Muscle layer of duodenum (tissue), 2 donors: ENCODE measurements at regions not wholly inside any gene's neighbourhood (a gene's known extent, or its start where the extent isn't known, plus 50 kb on each side); places are given as distances from the start of the nearest gene placed in this dataset.

Experiments used
- H3K27ac ChIP-seq: one replicate; pipeline ENCODE4 v1.7.0; 2013; ENCODE audit warnings: mild to moderate bottlenecking, low read length
- H3K27me3 ChIP-seq: one replicate; pipeline ENCODE4 v1.7.0; 2013; ENCODE audit warnings: low read depth, mild to moderate bottlenecking, control low read depth, low read length
- H3K36me3 ChIP-seq, 2 donors: one replicate each; pipeline ENCODE4 v1.7.0; 2013; ENCODE audit warnings: low read length in 2 of 2, control low read depth in 1 of 2, mild to moderate bottlenecking in 1 of 2; ENCODE audit not compliant: insufficient read depth in 2 of 2, control insufficient read depth in 1 of 2
- H3K4me1 ChIP-seq, 2 donors: one replicate each; pipeline ENCODE4 v1.7.0; 2013; ENCODE audit warnings: low read length in 2 of 2, mild to moderate bottlenecking in 2 of 2, control low read depth in 1 of 2, moderate library complexity in 1 of 2; ENCODE audit not compliant: insufficient read depth in 2 of 2, control insufficient read depth in 1 of 2
- H3K4me3 ChIP-seq, 2 donors: one replicate each; pipeline ENCODE4 v1.7.0; 2013; ENCODE audit warnings: low read length in 2 of 2, low read depth in 1 of 2, mild to moderate bottlenecking in 1 of 2
- H3K9me3 ChIP-seq, 2 donors: one replicate each; pipeline ENCODE4 v1.7.0; 2013; ENCODE audit warnings: low read length in 2 of 2, control low read depth in 1 of 2, mild to moderate bottlenecking in 1 of 2; ENCODE audit not compliant: control insufficient read depth in 1 of 2
- donor health status: healthy.

DNA sequence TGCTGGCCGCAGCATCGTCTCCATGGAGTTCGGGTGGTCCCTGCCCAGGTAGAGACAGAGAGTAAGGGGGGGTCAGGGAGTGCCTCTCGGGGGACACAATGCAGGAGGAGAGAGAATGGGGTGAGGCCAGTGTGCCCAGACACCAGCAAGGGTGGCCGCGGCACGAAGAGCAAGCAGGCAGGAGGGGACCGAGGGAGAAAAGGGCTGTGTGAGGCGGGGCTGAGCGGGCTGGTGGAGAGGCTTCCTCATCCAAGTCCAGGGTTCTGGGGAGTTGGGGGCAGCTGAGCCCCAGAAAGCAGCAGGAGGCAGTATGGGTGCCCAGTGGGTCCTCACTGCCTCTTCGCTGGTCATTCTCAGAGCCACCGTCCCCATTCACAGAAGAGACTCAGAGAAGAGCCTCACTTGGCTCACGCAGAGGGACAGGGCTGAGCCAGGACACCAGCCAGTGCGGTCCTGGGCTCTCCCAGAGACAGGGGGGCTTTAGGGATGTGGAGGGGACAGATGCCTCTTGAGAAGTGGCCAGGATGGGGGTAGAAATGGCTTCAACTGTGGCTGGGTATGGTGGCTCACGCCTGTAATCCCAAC is 78.9 kb downstream of the MICALL2 start:
- Histone ChIP-seq H3K9me3 (peaks cover 0 to 5% of the 10 kb centered on the region in 2 donors), H3K27ac (no peak overlapping the region), H3K27me3 (no peaks in the 10 kb centered on the region), H3K36me3 (no peaks in the 10 kb centered on the region), H3K4me1 (no peaks in the 10 kb centered on the region), H3K4me3 (no peak overlapping the region)

- H3K36me3 ChIP-seq = no peaks in the 10 kb centered on the region
- H3K4me1 ChIP-seq = no peaks in the 10 kb centered on the region
- peaks cover 0 to 5% of the 10 kb centered on the region in 2 donors for H3K9me3 ChIP-seq
- no peak overlapping the region for H3K27ac ChIP-seq
- H3K4me3 ChIP-seq = no peak overlapping the region
- no peaks in the 10 kb centered on the region for H3K27me3 ChIP-seq
Measured at GRCh38 chr7:1380821-1381580, 78.3 kb downstream of the MICALL2 start.

- peaks cover 0 to 5% of the 10 kb centered on the region in 2 donors for H3K9me3 ChIP-seq
- H3K4me1 ChIP-seq = no peaks in the 10 kb centered on the region
- no peak overlapping the region for H3K27ac ChIP-seq
- no peak overlapping the region for H3K4me3 ChIP-seq
- no peaks in the 10 kb centered on the region for H3K27me3 ChIP-seq
- no peaks in the 10 kb centered on the region for H3K36me3 ChIP-seq
Measured at GRCh38 chr7:1382553-1383397, 76.5 kb downstream of the MICALL2 start.

DNA sequence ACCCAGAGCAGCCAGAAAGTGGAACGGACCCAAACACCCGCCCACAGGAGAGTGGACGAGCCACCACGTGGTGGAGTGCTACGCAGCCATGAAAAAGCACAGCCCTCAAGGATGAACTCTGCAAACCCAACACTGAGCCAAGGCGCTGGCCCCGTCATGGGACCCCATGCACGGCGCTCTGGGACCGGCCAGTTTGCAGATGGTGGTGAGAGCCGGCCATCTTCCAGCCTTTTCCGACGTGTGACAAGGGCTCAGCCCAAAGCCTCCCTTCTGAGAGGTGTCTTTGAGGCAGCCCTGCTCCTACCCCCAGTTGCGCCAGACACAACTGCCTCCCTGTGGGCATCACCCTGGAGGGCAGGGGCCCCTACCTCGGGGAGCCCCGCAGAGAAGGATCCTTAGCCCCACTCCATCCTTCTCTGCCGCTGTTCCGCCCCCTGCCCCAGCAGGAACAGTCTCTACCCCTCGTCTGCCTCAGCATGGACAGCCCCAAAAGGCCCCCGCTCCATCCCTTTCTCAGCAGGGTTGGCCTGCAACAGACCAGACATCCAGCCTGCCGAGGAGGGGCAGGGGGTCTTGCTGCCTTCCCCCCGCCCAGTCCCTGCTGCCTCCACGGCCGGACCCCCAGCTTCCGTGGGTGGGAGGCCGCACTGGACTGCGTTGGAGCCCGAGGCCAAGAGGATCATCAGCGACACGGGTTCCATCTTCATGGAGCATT is 75.7 kb downstream of the MICALL2 start:
- Histone ChIP-seq H3K27ac (no peak overlapping the region), H3K4me3 (no peak overlapping the region), H3K27me3 (no peaks in the 10 kb centered on the region), H3K9me3 (peaks cover 0 to 5% of the 10 kb centered on the region in 2 donors), H3K4me1 (no peaks in the 10 kb centered on the region), H3K36me3 (no peaks in the 10 kb centered on the region)

- H3K36me3 ChIP-seq = no peaks in the 10 kb centered on the region
- H3K4me3 ChIP-seq = no peak overlapping the region
- H3K27me3 ChIP-seq = no peaks in the 10 kb centered on the region
- H3K9me3 ChIP-seq = peaks cover 0 to 5% of the 10 kb centered on the region in 2 donors
- no peak overlapping the region for H3K27ac ChIP-seq
- H3K4me1 ChIP-seq = no peaks in the 10 kb centered on the region
Measured at GRCh38 chr7:1384113-1384415, 75.2 kb downstream of the MICALL2 start.
